G401.6 (cell line): ENCODE measurements at regions not wholly inside any gene's neighbourhood (a gene's known extent, or its start where the extent isn't known, plus 50 kb on each side); places are given as distances from the start of the nearest gene placed in this dataset.

Experiments used
- FAIRE-seq: peaks from 2 replicates; lab custom pipeline; 2012; peaks lifted over from hg19 to GRCh38; lab: Jason Lieb, UNC

GRCh38 chr20:22404419-22405170 lies 179.8 kb downstream of the FOXA2 start:
- no peak for FAIRE-seq

DNA sequence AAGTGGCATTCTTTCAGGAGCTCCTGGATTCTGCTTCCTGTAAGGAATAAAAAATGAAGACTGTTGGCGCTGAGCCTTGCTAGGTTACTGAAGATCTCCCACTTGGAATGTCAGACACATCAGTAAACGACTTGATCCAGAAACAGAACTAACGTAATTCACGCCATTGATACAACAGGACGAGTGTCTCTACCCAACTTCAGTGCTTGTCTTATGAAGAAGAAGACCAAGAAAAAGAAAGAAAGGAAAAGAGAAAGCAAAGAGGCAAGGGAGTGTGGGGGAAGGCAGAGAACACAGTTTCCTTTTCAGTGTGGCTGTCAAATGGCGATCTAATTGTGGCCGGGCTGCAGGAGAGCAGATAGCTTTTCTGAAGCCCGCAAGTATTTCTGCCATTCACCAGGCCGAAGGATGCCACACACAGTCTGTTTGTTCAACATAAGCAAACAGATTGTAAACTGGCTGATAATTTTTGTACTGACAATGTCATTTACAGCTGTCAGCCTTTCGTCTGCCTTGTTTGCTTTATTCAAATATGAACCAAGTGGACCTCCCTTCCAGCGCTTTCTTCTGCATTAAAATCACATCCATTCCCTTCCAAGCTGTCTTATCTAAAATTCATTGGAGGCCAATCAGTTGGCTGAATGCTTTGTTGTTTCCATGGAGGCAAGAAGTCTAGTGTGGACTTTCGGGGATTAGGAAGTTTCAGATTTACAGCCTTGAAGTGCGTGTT lies 180.6 kb downstream of the FOXA2 start:
- no peak for FAIRE-seq

GRCh38 chr20:22403022-22403631 lies 181.2 kb downstream of the FOXA2 start:
- no peak for FAIRE-seq

GRCh38 chr20:22402550-22402949 lies 181.8 kb downstream of the FOXA2 start:
- no peak for FAIRE-seq

- FAIRE-seq = no peak
Measured at GRCh38 chr20:22400440-22400839, 183.9 kb downstream of the FOXA2 start.

DNA sequence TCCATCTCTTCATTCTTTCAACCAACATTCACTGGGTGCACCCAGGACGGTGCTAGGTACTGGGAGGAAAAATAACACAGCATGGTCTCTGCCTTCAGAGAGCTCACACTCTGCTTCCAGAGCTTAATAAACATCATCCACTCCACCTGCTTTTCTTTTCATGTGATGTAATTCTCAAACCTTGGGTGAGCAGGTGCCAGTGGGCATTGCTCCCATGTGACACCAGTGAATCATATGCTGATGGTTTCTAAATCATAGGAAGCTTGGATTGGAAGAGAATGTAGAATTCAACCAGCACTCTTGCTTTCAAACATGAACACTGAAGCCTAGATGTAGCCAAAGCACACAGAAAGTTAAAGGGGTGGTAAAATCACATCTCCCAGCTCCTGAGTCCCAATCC lies 189.8 kb downstream of the FOXA2 start:
- no peak for FAIRE-seq

DNA sequence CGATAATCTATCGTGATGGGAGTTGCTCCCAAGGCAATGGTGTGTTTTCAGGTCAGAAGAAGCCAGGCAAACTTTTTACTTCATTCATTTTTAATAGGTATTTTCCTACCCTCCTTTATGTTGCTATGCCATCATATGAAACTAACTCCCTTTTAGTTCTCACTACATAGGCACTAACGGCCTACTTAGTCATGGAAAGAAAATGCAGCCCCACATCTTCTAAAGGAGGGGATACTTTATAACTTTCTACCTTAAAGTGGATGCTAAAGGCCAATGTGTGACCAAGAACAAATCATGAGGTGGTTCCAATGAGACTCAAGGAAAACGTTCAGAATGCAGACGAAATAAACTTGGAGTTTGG lies 193.8 kb downstream of the FOXA2 start:
- no peak for FAIRE-seq

DNA sequence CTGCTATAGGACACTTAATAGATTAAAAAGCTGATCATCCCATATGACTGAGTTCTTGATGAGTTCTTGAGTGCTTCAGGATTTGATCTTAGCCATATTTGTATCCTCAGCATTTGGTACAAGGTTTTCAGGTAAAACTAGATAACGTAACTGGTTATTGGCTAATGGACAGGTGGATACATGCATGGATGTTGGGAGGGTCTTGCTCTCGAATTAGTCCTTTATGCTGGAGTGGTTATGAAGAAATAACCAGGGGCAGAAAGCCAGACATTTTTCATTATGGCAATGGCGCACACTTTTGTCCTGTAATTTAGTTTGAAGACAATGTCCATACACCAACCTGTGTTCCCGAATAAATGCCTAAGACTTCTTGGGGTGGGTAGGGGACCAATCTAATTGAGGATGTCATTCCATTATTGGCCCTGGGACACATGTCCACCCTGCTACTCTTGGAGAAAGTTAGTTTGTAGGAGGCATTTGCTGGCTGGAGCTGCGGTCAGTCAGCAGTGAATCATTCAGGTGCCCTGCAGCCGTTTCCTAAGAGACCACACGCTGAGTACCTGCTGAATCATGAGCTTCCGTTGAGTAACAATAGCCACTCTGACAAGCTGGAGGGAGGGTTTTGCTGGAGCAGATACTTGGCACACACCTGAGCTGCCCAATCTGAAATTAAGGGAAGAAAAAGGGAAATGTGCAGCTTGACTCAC lies 194.4 kb downstream of the FOXA2 start:
- FAIRE-seq = no peak

DNA sequence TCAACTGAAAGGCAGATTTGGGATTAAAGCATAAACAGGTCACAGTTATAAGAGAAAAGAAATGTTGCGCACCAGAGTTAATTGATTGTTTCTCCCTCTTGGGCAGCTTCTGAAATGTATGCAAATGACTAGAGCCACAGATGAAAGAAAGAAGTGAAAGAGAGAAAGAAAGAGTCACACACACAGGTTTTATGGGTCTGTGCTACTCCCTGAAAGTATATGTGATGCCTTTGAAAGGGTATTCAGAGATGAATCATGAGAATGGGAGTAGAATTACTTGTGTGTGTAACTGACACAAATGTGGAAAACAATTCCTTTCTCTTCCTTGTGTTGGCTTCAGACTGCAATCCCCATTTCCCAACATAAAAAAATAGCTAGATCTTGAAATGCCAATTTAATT lies 196.9 kb downstream of the FOXA2 start:
- FAIRE-seq = no peak

- FAIRE-seq = no peak
Measured at GRCh38 chr20:22386306-22386623, 198.1 kb downstream of the FOXA2 start.

- no peak for FAIRE-seq
Measured at GRCh38 chr20:22385602-22386305, 198.6 kb downstream of the FOXA2 start.

DNA sequence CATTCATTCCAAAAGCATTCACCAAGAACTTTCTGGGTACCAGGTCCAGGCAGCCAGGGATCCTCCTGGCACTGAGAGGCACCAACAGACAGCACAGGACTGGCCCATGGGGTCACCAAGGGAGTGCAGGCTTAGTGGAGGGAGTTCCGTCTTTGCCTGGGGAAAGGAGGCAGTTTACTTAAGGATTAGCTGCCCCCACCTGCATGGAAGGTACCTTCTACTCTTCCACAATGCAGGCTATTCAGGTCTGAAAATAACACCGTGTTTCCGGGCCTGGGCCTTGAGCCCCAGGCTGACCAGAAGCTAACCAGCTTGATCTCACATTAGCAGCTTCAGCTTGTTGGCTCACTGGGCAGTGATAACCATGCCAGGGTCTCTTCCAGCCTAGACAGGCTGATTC lies 199.4 kb downstream of the FOXA2 start:
- FAIRE-seq = no peak

GRCh38 chr20:22383156-22383555 lies 201.2 kb downstream of the FOXA2 start:
- FAIRE-seq = no peak

- no peak for FAIRE-seq
Measured at GRCh38 chr20:22382742-22383141, 201.6 kb downstream of the FOXA2 start.

DNA sequence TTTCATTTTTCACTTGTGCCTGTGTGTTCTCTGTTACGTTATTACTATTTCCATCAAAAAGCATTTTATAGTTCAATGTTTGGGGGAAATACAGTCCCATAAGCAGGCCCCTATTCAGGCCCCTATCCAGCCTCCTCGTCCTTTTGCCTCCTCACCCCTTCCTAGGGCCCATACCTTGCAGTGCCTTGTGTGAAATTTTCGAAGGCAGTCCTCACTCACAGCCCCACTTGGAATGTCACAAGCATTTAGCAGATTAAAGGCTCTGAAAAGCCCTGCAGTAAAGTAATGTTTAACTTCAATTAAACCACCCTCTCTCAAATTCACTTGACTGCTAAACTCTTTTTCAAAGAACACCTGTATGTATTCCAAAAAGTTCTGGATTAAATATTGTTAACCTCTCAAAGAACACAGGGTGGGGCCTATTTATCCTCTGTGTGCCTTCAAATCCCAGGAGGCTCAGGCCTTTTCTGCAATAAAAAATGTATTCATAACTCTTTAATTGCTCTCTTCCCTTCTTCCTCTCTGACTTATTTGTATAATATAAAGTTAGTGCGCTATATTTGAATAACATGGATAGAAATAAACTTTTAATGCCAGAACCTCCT lies 202.5 kb downstream of the FOXA2 start:
- no peak for FAIRE-seq

GRCh38 chr20:22379472-22379871 lies 204.9 kb downstream of the FOXA2 start:
- no peak for FAIRE-seq

DNA sequence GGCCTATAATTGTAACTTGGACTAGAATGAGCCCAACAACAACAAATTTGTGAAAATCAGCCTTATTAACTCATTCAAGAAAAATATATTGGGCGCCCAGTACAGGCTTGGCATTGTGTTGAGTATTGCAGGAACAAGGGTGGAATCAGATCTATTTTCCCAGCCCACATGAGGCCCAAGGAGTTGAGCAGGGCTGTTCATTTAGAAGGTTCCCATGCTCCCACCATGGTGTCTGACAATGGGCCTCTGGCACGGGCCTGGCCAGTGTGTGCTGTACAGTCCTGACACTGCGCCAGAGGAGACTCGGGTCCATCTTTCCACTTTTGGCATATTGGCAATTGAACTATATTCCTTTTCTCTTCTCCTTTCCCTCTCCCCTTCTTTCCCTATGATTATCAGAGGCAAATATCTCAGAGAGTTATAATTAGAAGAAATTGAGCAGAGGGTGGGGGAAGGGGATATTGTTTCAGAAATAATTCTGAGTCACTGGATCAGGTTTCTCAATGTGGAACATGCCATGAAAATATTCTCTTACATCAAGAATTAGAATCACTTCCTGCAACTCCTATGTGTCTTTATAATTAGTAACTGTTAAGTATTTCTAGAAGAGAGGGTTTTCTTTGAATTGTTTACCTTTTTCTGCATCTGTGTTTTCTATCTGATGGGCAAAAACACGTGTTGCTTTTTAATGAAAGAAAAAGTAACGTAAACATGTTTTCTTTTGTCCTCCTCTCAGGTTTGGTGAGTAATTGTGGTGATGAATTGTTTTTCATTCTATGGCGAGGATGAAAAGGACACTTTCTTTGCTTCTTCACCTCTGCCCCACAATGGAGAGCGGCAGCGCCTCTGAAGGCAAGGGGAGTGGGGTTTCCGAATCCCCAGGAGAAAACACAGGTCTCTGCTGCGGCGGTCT lies 209.4 kb downstream of the FOXA2 start:
- FAIRE-seq = no peak

DNA sequence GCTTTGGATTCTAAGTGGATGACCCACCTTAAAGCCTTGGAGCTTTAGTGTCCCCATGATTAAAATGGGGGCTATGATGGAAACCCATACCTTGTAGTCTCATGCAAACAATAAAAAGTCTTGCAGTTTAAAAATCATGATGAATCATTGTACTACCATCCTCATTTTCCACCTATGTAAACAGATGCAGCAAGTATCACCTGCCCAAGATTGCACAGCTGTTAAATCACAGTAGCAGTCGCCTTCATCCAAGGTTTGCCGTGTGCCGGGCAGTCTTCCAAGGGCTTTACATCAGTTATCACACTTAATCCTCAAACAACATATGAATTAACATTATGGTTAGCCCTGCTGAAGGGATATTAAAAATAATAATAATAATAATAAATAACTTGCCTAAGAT lies 210.3 kb downstream of the FOXA2 start:
- FAIRE-seq = no peak

DNA sequence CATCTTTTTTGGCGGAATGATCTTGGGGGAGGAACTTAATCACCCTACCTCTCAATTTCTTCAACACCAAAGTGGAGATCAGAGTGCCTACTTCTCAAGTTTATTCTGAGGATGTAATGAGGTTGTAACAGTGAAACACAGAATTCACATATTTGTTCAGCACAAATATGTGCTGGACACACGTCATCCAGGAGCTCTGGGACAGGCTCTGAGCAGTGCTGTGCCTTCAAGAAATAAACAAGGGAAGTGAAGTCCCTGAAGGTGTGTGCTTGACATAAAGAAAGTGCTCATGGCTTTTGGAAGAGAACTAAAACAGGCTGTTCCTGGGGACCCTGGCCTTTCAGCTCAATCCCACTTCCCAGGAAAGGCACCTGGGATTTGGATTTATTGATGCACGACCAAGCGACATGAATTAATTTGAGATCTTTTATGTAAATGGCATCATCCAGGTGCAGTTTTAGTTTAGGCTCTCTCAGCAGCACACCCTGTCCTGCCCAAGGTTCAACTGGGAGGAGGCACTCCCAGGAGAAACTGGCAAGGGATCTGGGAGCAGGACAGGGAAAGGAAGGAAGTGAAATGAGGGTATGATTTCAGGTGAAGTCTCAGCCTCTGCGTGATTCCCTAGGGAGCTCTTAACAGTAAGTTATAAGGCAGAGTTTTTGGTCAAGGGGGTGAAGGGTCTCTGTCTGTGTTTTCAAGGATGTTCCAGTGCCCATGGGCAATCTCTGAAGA lies 211.0 kb downstream of the FOXA2 start:
- FAIRE-seq = no peak

DNA sequence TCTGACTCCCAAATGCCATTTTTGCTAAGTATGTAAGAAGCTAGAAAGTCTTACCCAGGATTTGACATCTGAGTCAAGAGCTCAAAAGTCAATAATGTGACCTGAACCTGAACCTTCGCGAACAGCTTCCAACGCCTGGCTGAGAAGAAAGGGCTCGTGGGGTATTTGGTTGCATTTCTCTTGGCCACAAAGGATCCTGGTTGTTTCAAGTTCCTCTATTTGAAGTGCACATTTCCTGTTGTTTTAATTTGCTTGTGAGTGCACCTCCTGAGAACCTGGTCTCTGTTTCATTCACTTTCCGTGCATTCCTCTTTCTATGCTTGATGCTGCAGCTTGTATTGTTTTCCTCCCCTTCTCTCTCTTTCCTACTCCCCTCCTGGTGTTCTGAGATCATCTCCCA lies 212.5 kb downstream of the FOXA2 start:
- no peak for FAIRE-seq
